Body of pancreas (tissue), 4 donors: ENCODE measurements at regions not wholly inside any gene's neighbourhood (a gene's known extent, or its start where the extent isn't known, plus 50 kb on each side); places are given as distances from the start of the nearest gene placed in this dataset.
"Not testable (repeated sequence)": the region's sequence is repeated elsewhere in the genome, so short reads cannot be mapped to it uniquely, and the experiment has no call there.

Source experiments
- CTCF ChIP-seq, 7 experiments: fragments of 450-650 bp in 4 of 7; fragments of 200-600 bp in 3 of 7; sonication (generic) in 3 of 7; IDR thresholded peaks; one replicate each; pipeline ENCODE4 v1.5.1; 2016 to 2019; ENCODE audit warnings: antibody characterized with exemption in 7 of 7
- POLR2A ChIP-seq, 3 donors: fragments of 450-650 bp; IDR thresholded peaks; one replicate each; pipeline ENCODE4 v1.6.1; 2016; ENCODE audit warnings: antibody characterized with exemption in 3 of 3, mild to moderate bottlenecking in 2 of 3

GRCh38 chr4:9707936-9708335 lies 73.5 kb upstream of the DRD5 start:
- TF ChIP-seq CTCF, POLR2A (IDR thresholded peaks at IDR 0.05): not testable (repeated sequence)
